T-cell (primary cell): ENCODE measurements at regions not wholly inside any gene's neighbourhood (a gene's known extent, or its start where the extent isn't known, plus 50 kb on each side); places are given as distances from the start of the nearest gene placed in this dataset.
"Not testable (repeated sequence)": the region's sequence is repeated elsewhere in the genome, so short reads cannot be mapped to it uniquely, and the experiment has no call there.

ENCODE experiments used
- ATAC-seq, 4 experiments: fragments of 200-7000 bp in 3 of 4; fragments of 150-1000 bp in 1 of 4; cut with Tn5 transposase; replicated peaks in 1 of 4; 1 replicate in 3 of 4; 2 replicates in 1 of 4; pipeline ENCODE4 v1.10.0; 2021; ENCODE audit warnings: moderate library complexity in 3 of 4, mild to moderate bottlenecking in 2 of 4, moderate number of reproducible peaks in 1 of 4
- CTCF ChIA-PET, 2 donors: fragments of 300-600 bp; sonication (Branson Sonifier 250); formaldehyde crosslinking; loops; one replicate each; lab custom pipeline; 2022; ENCODE audit warnings: antibody characterized with exemption in 2 of 2; lab: Charles Lee
- POLR2A ChIA-PET, 2 donors: fragments of 300-600 bp; sonication (Branson Sonifier 250); formaldehyde crosslinking; loops; one replicate each; lab custom pipeline; 2022; ENCODE audit warnings: antibody characterized with exemption in 2 of 2; lab: Charles Lee
- DNase-seq, 35 experiments: peaks; one replicate each; pipeline versions ENCODE4 v3.0.0 to v3.0.0-alpha.2; 2013 to 2023
- H3K27ac ChIP-seq: one replicate; pipeline ENCODE4 v1.5.1; 2013; ENCODE audit warnings: low read length
- H3K27me3 ChIP-seq, 2 experiments: replicated peaks in 1 of 2; 1 replicate in 1 of 2; 2 replicates in 1 of 2; pipeline versions ENCODE4 v1.6.1 to v1.7.0; 2013; ENCODE audit warnings: low read length in 1 of 2, mixed read lengths in 1 of 2; ENCODE audit not compliant: control insufficient read depth in 2 of 2, insufficient read depth in 2 of 2; ENCODE audit errors: extremely low read depth in 1 of 2
- H3K36me3 ChIP-seq, 2 donors: 1 replicate in 1 of 2; 2 replicates in 1 of 2; pipeline versions ENCODE4 v1.6.1 to v1.7.0; 2013; ENCODE audit warnings: low read length in 1 of 2; ENCODE audit not compliant: control insufficient read depth in 2 of 2, insufficient read depth in 1 of 2; ENCODE audit errors: extremely low read depth in 1 of 2
- H3K4me1 ChIP-seq, 2 experiments: 1 replicate in 1 of 2; 2 replicates in 1 of 2; pipeline versions ENCODE4 v1.6.1 to v1.7.0; 2013; ENCODE audit warnings: low read length in 2 of 2, mixed read lengths in 1 of 2; ENCODE audit not compliant: insufficient read depth in 2 of 2, control insufficient read depth in 1 of 2; ENCODE audit errors: extremely low read depth in 1 of 2
- H3K4me3 ChIP-seq, 2 donors: 1 replicate in 1 of 2; 2 replicates in 1 of 2; pipeline versions ENCODE4 v1.5.1 to v1.7.0; 2013; ENCODE audit warnings: mild to moderate bottlenecking in 2 of 2, low read length in 1 of 2, moderate library complexity in 1 of 2; ENCODE audit not compliant: control insufficient read depth in 1 of 2; ENCODE audit errors: extremely low read depth in 1 of 2
- H3K9me3 ChIP-seq: 2 replicates; pipeline ENCODE4 v1.7.0; 2013
- H3K27ac Mint-ChIP-seq, 2 donors: one replicate each; pipeline ENCODE4 v1.8.0; 2020 to 2021; ENCODE audit warnings: mild to moderate bottlenecking in 2 of 2, mixed read lengths in 2 of 2
- H3K27me3 Mint-ChIP-seq, 2 donors: one replicate each; pipeline ENCODE4 v1.8.0; 2021 to 2022; ENCODE audit warnings: mixed read lengths in 2 of 2
- H3K36me3 Mint-ChIP-seq: one replicate; pipeline ENCODE4 v1.8.0; 2021; ENCODE audit warnings: mixed read lengths
- H3K4me1 Mint-ChIP-seq, 3 donors: one replicate each; pipeline ENCODE4 v1.8.0; 2020 to 2022; ENCODE audit warnings: mixed read lengths in 3 of 3, mild to moderate bottlenecking in 1 of 3
- H3K4me3 Mint-ChIP-seq, 3 donors: one replicate each; pipeline ENCODE4 v1.8.0; 2020 to 2022; ENCODE audit warnings: mild to moderate bottlenecking in 3 of 3, mixed read lengths in 3 of 3, moderate library complexity in 3 of 3
- H3K9me3 Mint-ChIP-seq, 3 donors: one replicate each; pipeline ENCODE4 v1.8.0; 2020 to 2022; ENCODE audit warnings: mixed read lengths in 3 of 3
- WGBS: methylation state at CpG from one replicate; pipeline ENCODE4 v1.1.5; 2013; ENCODE audit warnings: missing lambda C conversion rate; ENCODE audit not compliant: insufficient coverage; 5-methylcytosine and 5-hydroxymethylcytosine counted together

DNA sequence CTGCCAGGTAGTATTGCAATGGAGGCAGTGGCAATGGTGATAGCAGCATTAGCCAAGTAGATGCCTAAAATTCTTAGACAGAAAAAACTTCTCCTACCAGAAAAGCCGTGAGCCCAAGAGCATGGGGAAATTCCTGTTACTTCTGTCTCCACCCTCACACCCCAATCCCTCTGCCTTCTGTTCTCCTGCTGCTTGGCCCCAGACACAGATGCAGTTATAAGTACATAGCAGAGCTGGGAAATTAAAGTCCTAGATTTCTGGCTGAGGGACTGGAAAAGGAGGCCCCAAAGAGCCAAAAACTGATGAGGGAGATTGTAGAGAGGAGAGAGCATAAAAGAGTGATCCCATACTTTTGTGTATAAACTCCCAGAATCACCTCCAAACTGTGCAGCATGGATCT, 166.9 kb downstream of the SMAD6 start:
- CTCF ChIA-PET: no interaction called here
- POLR2A ChIA-PET: interaction anchor here in 1 of 2 donors (0.5 kb wide), 1 partner anchor 456 kb away, joined by 3 read pairs; no protein-coding TSS in a partner anchor
- no peak overlapping the region for H3K4me3 ChIP-seq
- no peaks in the 10 kb centered on the region for H3K9me3 ChIP-seq
- no peak overlapping the region for H3K27ac ChIP-seq
- H3K27me3 ChIP-seq: peaks cover 0 to 28% of the 10 kb centered on the region in 2 experiments
- no peak for DNase-seq
- no peaks in the 10 kb centered on the region for H3K9me3 Mint-ChIP-seq
- H3K36me3 Mint-ChIP-seq: no peaks in the 10 kb centered on the region
- WGBS: no CpG with 5 or more reads among the region's 1 CpG
- no peak overlapping the region for H3K27ac Mint-ChIP-seq
- no peaks in the 10 kb centered on the region for H3K4me1 ChIP-seq
- H3K36me3 ChIP-seq: no peaks in the 10 kb centered on the region
- ATAC-seq: no peak
- H3K4me3 Mint-ChIP-seq: no peak overlapping the region
- peaks cover 0 to 6% (median 5%) of the 10 kb centered on the region in 3 donors for H3K4me1 Mint-ChIP-seq
- peaks cover 24 to 43% of the 10 kb centered on the region in 2 donors for H3K27me3 Mint-ChIP-seq

DNA sequence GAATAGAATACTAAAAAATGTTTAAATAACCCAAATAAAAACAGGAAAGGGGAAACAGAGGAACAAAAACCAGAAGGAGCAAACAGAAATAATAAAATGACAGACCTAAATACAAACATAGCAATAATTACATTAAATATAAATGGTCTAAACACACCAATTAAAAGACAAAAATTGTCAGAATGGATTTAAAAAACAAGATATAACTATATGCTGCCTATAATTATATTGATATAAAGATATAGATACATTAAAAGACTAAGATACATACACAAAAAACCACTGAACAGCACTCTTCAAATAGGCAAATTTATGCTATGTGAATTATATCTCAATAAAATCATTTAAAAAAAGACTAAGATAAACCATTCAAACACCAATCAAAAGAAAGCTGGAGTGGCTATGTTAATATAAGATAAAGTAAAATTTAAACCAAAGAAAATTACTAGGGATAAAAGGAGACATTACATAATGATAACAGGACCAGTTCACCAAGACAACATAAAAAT, 168.9 kb downstream of the SMAD6 start:
- H3K4me3 Mint-ChIP-seq: no peak overlapping the region
- ChIA-PET CTCF (no interaction called here), POLR2A (no interaction called here)
- no peak for DNase-seq
- no peak for ATAC-seq
- no peak overlapping the region for H3K27ac Mint-ChIP-seq
- no peaks in the 10 kb centered on the region for H3K9me3 ChIP-seq
- no peaks in the 10 kb centered on the region for H3K36me3 ChIP-seq
- peaks cover 18 to 38% of the 10 kb centered on the region in 2 donors for H3K27me3 Mint-ChIP-seq
- H3K4me1 ChIP-seq: no peaks in the 10 kb centered on the region
- peaks cover 0 to 5% (median 4%) of the 10 kb centered on the region in 3 donors for H3K4me1 Mint-ChIP-seq
- H3K27ac ChIP-seq: no peak overlapping the region
- no peaks in the 10 kb centered on the region for H3K36me3 Mint-ChIP-seq
- H3K4me3 ChIP-seq: no peak overlapping the region
- peaks cover 0 to 14% of the 10 kb centered on the region in 2 experiments for H3K27me3 ChIP-seq
- H3K9me3 Mint-ChIP-seq: no peaks in the 10 kb centered on the region

DNA sequence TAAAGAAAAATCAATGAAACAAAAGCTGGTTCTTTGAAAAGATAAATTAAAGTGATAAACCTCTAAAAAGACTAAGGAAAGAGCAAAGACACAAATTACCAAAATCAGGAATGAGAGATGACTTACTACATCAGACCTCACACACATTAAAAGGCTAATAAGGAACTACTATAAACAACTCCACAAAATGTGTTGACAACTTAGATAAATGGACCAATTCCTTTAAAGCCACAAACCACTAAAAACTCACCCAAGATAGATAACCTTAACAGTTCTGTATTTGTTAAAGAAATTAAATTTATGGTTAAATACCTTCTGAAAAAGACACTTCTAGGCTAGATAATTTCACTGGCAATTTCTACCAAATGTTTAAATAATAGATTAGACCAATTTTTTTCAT, 170.4 kb downstream of the SMAD6 start:
- no peak overlapping the region for H3K4me3 ChIP-seq
- ATAC-seq (no peak), DNase-seq (no peak)
- no peaks in the 10 kb centered on the region for H3K4me1 ChIP-seq
- no peak overlapping the region for H3K4me3 Mint-ChIP-seq
- no peak overlapping the region for H3K27ac ChIP-seq
- CTCF ChIA-PET: interaction anchor here in 1 of 2 donors (0.7 kb wide), 1 partner anchor 551 kb away, joined by 3 read pairs; no protein-coding TSS in a partner anchor
- H3K36me3 Mint-ChIP-seq: no peaks in the 10 kb centered on the region
- POLR2A ChIA-PET: no interaction called here
- peaks cover 14 to 37% of the 10 kb centered on the region in 2 donors for H3K27me3 Mint-ChIP-seq
- peaks cover 0 to 18% of the 10 kb centered on the region in 2 experiments for H3K27me3 ChIP-seq
- H3K4me1 Mint-ChIP-seq: no peaks in the 10 kb centered on the region
- H3K9me3 ChIP-seq: no peaks in the 10 kb centered on the region
- no peaks in the 10 kb centered on the region for H3K36me3 ChIP-seq
- H3K9me3 Mint-ChIP-seq: no peaks in the 10 kb centered on the region
- H3K27ac Mint-ChIP-seq: no peak overlapping the region

DNA sequence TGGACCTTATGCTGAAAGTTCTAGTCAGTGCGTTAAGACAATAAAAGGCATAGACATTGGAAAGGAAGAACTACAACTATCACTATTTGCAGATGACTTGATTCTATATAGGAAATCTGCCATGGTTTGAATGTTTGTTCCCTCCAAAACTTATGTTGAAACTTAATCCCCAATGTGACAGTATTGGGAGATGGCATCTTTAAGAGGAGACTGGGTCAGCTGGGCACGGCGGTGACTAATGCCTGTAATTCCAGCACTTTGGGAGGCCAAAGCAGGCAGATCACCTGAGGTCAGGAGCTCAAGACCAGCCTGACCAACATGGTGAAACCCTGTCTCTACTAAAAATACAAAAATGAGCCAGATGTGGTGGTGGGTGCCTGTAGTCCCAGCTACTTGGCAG, 171.3 kb downstream of the SMAD6 start:
- H3K9me3 Mint-ChIP-seq, H3K36me3 Mint-ChIP-seq, H3K4me1 Mint-ChIP-seq, H3K4me1 ChIP-seq, POLR2A ChIA-PET, H3K4me3 Mint-ChIP-seq, CTCF ChIA-PET, H3K36me3 ChIP-seq, ATAC-seq, H3K4me3 ChIP-seq, H3K27ac Mint-ChIP-seq, DNase-seq, H3K9me3 ChIP-seq, H3K27ac ChIP-seq: not testable (repeated sequence)
- no CpG with 5 or more reads among the region's 3 CpGs for WGBS
- peaks cover 0 to 23% of the 10 kb centered on the region in 2 experiments for H3K27me3 ChIP-seq
- H3K27me3 Mint-ChIP-seq: peaks cover 8 to 32% of the 10 kb centered on the region in 2 donors

DNA sequence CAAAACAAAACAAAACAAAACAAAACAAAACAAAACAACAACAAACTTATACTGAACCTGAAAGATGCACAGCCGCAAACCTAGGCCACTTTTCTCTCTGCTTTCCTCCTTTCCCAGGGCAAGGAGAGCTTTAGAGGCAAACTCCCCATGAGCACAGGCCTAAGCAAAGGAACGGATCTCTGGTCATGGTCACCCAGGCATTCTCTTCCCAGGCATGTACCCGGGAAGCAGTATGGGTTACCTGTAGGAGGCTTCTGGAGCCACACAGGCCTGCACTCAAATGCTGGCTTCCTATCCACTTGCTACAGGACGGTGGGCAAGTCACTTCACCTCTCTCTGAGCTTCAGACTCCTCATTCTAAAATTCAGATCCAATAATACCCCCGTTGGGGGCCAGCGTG, 171.8 kb downstream of the SMAD6 start:
- POLR2A ChIA-PET: no interaction called here
- CTCF ChIA-PET: interaction anchor here in 1 of 2 donors (0.5 to 0.6 kb wide), 2 partner anchors 338 to 704 kb away, joined by 3 read pairs; no protein-coding TSS in a partner anchor
- ATAC-seq: no peak

DNA sequence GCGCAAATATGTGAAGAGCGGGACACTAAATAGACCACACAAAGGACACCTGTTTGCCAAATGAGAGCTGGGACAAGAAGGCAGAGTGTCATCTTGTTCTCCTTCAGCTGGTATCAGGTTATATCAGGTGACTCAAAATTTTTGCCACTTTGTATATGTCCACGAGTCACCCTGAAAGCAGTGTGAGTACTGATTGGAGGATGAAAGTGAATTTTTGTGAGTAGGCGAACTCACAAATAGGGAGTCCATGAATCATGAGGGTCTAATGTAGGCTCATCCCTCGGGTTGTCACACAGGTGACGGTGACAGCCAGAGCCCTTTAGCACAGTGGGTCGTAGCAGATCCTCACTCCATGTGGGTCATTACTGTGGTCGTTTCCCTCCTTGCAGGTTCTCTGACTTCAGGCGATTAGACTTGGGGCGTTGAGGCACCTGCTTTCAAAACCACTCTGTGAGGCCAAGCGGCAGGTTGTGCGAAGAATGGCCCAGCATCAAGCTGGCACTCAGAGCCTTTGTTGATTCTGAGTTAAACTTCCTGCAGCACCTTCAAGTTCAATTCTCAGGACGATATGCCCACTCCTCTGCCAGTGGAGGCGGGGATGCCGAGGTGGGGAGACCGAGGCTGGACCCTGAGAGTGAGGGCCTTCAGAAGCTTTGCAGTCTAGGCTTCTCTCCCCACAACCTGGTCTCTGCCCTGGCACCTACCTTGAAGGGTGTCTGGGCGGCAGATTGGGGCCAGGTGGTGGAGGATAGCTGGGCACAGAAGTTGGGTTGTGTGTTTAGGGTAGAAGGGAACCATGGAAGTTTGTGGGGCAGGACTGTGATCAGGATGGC, 173.8 kb downstream of the SMAD6 start:
- H3K4me3 ChIP-seq: no peak overlapping the region
- H3K27ac Mint-ChIP-seq: no peak overlapping the region
- ChIA-PET POLR2A (no interaction called here), CTCF (no interaction called here)
- no peak overlapping the region for H3K4me3 Mint-ChIP-seq
- no peak for ATAC-seq
- H3K27me3 ChIP-seq: peaks cover 0 to 25% of the 10 kb centered on the region in 2 experiments
- no peaks in the 10 kb centered on the region for H3K4me1 Mint-ChIP-seq
- no peaks in the 10 kb centered on the region for H3K36me3 Mint-ChIP-seq
- no peaks in the 10 kb centered on the region for H3K9me3 Mint-ChIP-seq
- no peaks in the 10 kb centered on the region for H3K4me1 ChIP-seq
- H3K27me3 Mint-ChIP-seq: peaks cover 3 to 19% of the 10 kb centered on the region in 2 donors
- no peaks in the 10 kb centered on the region for H3K36me3 ChIP-seq
- H3K9me3 ChIP-seq: no peaks in the 10 kb centered on the region
- H3K27ac ChIP-seq: no peak overlapping the region
- no peak for DNase-seq
- 79% methylated on average over 15 of the region's 17 CpGs for whole genome bisulfite sequencing

More for the DNA sequence above, 171.8 kb downstream of the SMAD6 start:
- no peak overlapping the region for H3K27ac Mint-ChIP-seq
- no peaks in the 10 kb centered on the region for H3K36me3 Mint-ChIP-seq
- H3K4me3 Mint-ChIP-seq: no peak overlapping the region
- Histone ChIP-seq H3K9me3 (no peaks in the 10 kb centered on the region), H3K27ac (no peak overlapping the region), H3K27me3 (peaks cover 0 to 19% of the 10 kb centered on the region in 2 experiments), H3K4me3 (no peak overlapping the region), H3K36me3 (no peaks in the 10 kb centered on the region), H3K4me1 (no peaks in the 10 kb centered on the region)
- 92% methylated on average over 3 of the region's 6 CpGs for WGBS
- no peak for DNase-seq
- H3K27me3 Mint-ChIP-seq: peaks cover 8 to 26% of the 10 kb centered on the region in 2 donors
- H3K4me1 Mint-ChIP-seq: no peaks in the 10 kb centered on the region
- H3K9me3 Mint-ChIP-seq: no peaks in the 10 kb centered on the region
